Heart right ventricle (tissue), 16 donors: ENCODE measurements at regions not wholly inside any gene's neighbourhood (a gene's known extent, or its start where the extent isn't known, plus 50 kb on each side); places are given as distances from the start of the nearest gene placed in this dataset.

ENCODE experiments used
- ATAC-seq, 8 donors: fragments of 200-7000 bp; cut with Tn5 transposase; one replicate each; pipeline ENCODE4 v1.9.1; 2020; ENCODE audit warnings: mild to moderate bottlenecking in 8 of 8, moderate library complexity in 8 of 8, moderate number of reproducible peaks in 1 of 8
- DNase-seq, 2 donors: peaks; one replicate each; pipeline ENCODE4 v3.0.0-alpha.2; 2020
- H3K27ac ChIP-seq, 10 donors: fragments of 200-600 bp; sonication (generic) in 2 of 10; one replicate each; pipeline versions ENCODE4 v1.5.0 to v1.8.0; 2020 to 2022; ENCODE audit warnings: mild to moderate bottlenecking in 3 of 10
- H3K27me3 ChIP-seq, 7 donors: fragments of 200-600 bp; one replicate each; pipeline ENCODE4 v1.8.0; 2021 to 2022; ENCODE audit warnings: mild to moderate bottlenecking in 2 of 7
- H3K36me3 ChIP-seq, 9 donors: fragments of 200-600 bp; sonication (generic) in 1 of 9; one replicate each; pipeline versions ENCODE4 v1.5.0 to v1.8.0; 2020 to 2022; ENCODE audit warnings: mild to moderate bottlenecking in 2 of 9
- H3K4me1 ChIP-seq, 9 donors: fragments of 200-600 bp; sonication (generic) in 1 of 9; one replicate each; pipeline versions ENCODE4 v1.5.0 to v1.8.0; 2020 to 2022; ENCODE audit warnings: mild to moderate bottlenecking in 4 of 9
- H3K4me3 ChIP-seq, 10 donors: fragments of 200-600 bp; sonication (generic) in 2 of 10; one replicate each; pipeline versions ENCODE4 v1.5.0 to v1.8.0; 2020 to 2022; ENCODE audit warnings: mild to moderate bottlenecking in 7 of 10, moderate library complexity in 2 of 10
- H3K9me3 ChIP-seq, 11 donors: fragments of 200-600 bp in 10 of 11; sonication (generic) in 2 of 11; one replicate each; pipeline versions ENCODE4 v1.5.0 to v1.8.0; 2013 to 2022; ENCODE audit warnings: mild to moderate bottlenecking in 2 of 11, control low read depth in 1 of 11, moderate library complexity in 1 of 11
- WGBS, 2 donors: extraction: QIAGEN DNeasy Blood & Tissue Kit; methylation state at CpG; one replicate each; pipeline ENCODE4 v1.1.7; 2013; ENCODE audit warnings: inconsistent platforms in 1 of 2; 5-methylcytosine and 5-hydroxymethylcytosine counted together
- intact Hi-C, 10 donors: fragments of 100-400 bp; cut with DNase I; formaldehyde crosslinking; loops; one replicate each; pipeline versions ENCODE4 v1.11.1 to v1.14.2; 2022
- TF ChIP-seq, protein P1 (sequence below), 9 donors: fragments of 200-600 bp; sonication (generic) in 2 of 9; IDR thresholded peaks; one replicate each; pipeline versions ENCODE4 v1.5.0 to v1.8.0; 2021 to 2022; ENCODE audit warnings: antibody characterized with exemption in 9 of 9, mild to moderate bottlenecking in 5 of 9, moderate library complexity in 1 of 9
- donor health status: Arrhythmogenic right ventricular cardiomyopathy.
- donor health status: ischemic (EF 13 %, LVEDD 7.1; RV severe dilation, severe dysfunction).
- donor health status: healthy with polysubstance abuse.
- donor health status: DM: no; HTN: yes; CAD: no.
- donor health status: DM: no; HTN: no; CAD: no.
- donor health status: ischemic (EF 25% LVEDD 6.9; RV normal size, moderate dysfunction).
- donor health status: ischemic (EF 25% LVEDD 5.7; RV mildly dilated, moderate dysfunction).
- donor health status: healthy.
- donor health status: DM: yes; HTN: yes; CAD: no.
- donor health status: Ischemic cardiomyopathy.
- donor health status: ischemic (EF 35%, LVEDD 5.7; RV mildly dilated, moderate dysfunction).
- donor health status: nonischemic (EF 11% LVEDD 7.7; RV severe dilation, severe dysfunction).
- donor health status: DM: yes; HTN: yes; CAD: no.
- donor health status: PGD.
- donor health status: ischemic (EF 29% LVEDD 5.4; RV normal size, mild dysfunction).
- donor health status: nonischemic (EF 23%, LVEDD 6.1; RV moderate dilation, normal function).

DNA sequence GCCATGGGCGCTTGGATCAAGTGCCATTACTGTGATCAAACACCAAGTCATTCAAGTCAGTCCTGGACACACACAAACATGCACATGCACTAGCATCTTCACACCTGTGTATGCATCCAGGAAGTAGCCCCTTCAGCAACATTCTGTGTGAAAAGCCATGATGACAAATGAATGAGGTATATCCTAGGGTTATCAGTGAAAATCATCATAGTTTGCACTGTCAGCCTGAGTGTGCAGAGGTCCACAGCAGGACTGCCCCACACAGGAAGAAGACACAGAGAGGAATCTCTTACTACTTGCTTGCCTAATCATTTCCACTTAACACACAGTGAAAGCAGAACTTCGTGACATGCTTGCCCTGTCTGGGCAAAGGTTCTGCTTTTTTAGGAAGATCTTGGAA is 184.0 kb upstream of the ADO start:
- Histone ChIP-seq H3K4me3 (no peak overlapping the region), H3K36me3 (no peaks in the 10 kb centered on the region), H3K4me1 (peaks cover 0 to 45% (median 0%) of the 10 kb centered on the region in 9 donors), H3K9me3 (no peaks in the 10 kb centered on the region), H3K27ac (peak overlapping the region in 2 of 10 donors; percentile 22 to 74), H3K27me3 (no peaks in the 10 kb centered on the region)
- TF ChIP-seq, protein P1, sequence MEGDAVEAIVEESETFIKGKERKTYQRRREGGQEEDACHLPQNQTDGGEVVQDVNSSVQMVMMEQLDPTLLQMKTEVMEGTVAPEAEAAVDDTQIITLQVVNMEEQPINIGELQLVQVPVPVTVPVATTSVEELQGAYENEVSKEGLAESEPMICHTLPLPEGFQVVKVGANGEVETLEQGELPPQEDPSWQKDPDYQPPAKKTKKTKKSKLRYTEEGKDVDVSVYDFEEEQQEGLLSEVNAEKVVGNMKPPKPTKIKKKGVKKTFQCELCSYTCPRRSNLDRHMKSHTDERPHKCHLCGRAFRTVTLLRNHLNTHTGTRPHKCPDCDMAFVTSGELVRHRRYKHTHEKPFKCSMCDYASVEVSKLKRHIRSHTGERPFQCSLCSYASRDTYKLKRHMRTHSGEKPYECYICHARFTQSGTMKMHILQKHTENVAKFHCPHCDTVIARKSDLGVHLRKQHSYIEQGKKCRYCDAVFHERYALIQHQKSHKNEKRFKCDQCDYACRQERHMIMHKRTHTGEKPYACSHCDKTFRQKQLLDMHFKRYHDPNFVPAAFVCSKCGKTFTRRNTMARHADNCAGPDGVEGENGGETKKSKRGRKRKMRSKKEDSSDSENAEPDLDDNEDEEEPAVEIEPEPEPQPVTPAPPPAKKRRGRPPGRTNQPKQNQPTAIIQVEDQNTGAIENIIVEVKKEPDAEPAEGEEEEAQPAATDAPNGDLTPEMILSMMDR (IDR thresholded peaks at IDR 0.05): no peak
- ATAC-seq: peak in 7 of 8 donors; percentile 62 to 82 (median 74)
- DNase-seq: no peak
- intact Hi-C loops: loop anchor here in 1 of 10 donors (10.0 kb wide), 1 partner anchor 64 kb away; no protein-coding TSS in a partner anchor
- WGBS, 2 donors: 88 to 89% methylated on average over 2 of the region's 2 CpGs

GRCh38 chr10:62623223-62623622 is 181.3 kb upstream of the ADO start:
- ATAC-seq (no peak), DNase-seq (no peak)
- Histone ChIP-seq H3K27ac (no peak overlapping the region), H3K4me3 (no peak overlapping the region), H3K4me1 (peaks cover 0 to 42% (median 0%) of the 10 kb centered on the region in 9 donors), H3K36me3 (no peaks in the 10 kb centered on the region), H3K9me3 (no peaks in the 10 kb centered on the region), H3K27me3 (no peaks in the 10 kb centered on the region)
- intact Hi-C loops: loop anchor here in 1 of 10 donors (10.0 kb wide), 1 partner anchor 62 kb away; no protein-coding TSS in a partner anchor
- 87 to 88% methylated on average over 7 of the region's 7 CpGs for WGBS, 2 donors
- TF ChIP-seq, protein P1 (IDR thresholded peaks at IDR 0.05): no peak

GRCh38 chr10:62625484-62625883 is 179.0 kb upstream of the ADO start:
- 67 to 77% methylated on average over 2 of the region's 2 CpGs for WGBS, 2 donors
- no peaks in the 10 kb centered on the region for H3K9me3 ChIP-seq
- no peak overlapping the region for H3K27ac ChIP-seq
- TF ChIP-seq, protein P1 (IDR thresholded peaks at IDR 0.05): no peak
- DNase-seq: no peak
- ATAC-seq: no peak
- peaks cover 0 to 20% (median 0%) of the 10 kb centered on the region in 9 donors for H3K4me1 ChIP-seq
- H3K4me3 ChIP-seq: no peak overlapping the region
- intact Hi-C loops: loop anchor here in 1 of 10 donors (10.0 kb wide), 1 partner anchor 59 kb away; no protein-coding TSS in a partner anchor
- no peaks in the 10 kb centered on the region for H3K36me3 ChIP-seq
- H3K27me3 ChIP-seq: no peaks in the 10 kb centered on the region

DNA sequence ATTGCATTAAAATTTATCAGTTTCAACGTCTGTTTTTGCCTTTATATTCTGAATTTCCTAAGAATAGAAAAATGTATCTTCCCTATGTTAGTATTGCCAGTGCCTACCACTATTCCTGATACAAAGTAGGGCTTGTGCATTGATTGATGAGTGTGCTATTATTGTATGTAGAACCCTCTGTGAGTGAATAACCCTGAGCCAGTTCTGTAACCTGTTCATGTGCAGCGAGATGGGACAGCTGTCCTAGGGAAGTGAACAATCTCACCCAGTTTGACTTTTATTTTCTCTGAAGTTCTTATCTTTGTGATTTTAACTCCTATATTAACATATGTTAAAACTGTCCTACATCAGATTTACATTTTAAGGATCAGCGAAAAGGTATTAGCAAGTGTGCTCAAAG is 178.4 kb upstream of the ADO start:
- TF ChIP-seq, protein P1 (IDR thresholded peaks at IDR 0.05): no peak
- Histone ChIP-seq H3K4me1 (peaks cover 0 to 16% (median 0%) of the 10 kb centered on the region in 9 donors), H3K27ac (no peak overlapping the region), H3K4me3 (no peak overlapping the region), H3K36me3 (no peaks in the 10 kb centered on the region), H3K27me3 (no peaks in the 10 kb centered on the region), H3K9me3 (no peaks in the 10 kb centered on the region)
- intact Hi-C loops: loop anchor here in 1 of 10 donors (10.0 kb wide), 1 partner anchor 59 kb away; no protein-coding TSS in a partner anchor
- no peak for DNase-seq
- 72 to 73% methylated on average over 3 of the region's 3 CpGs for WGBS, 2 donors
- ATAC-seq: no peak
